PFSK-1 (cell line): ENCODE measurements at regions not wholly inside any gene's neighbourhood (a gene's known extent, or its start where the extent isn't known, plus 50 kb on each side); places are given as distances from the start of the nearest gene placed in this dataset.

ENCODE experiments used
- FOXP2 ChIP-seq: optimal IDR thresholded peaks from 2 replicates; pipeline ENCODE3; 2011; ENCODE audit warnings: borderline replicate concordance, control low read depth, inconsistent platforms; ENCODE audit not compliant: insufficient read depth; ENCODE audit errors: extremely low read length, extremely low read depth
- POLR2AphosphoS5 ChIP-seq: IDR thresholded peaks from 2 replicates; pipeline ENCODE4 v1.6.1; 2012; ENCODE audit warnings: low read depth, mild to moderate bottlenecking, control low read depth, low read length, moderate library complexity
- REST ChIP-seq, 2 experiments: IDR thresholded peaks; 2 replicates each; pipeline versions ENCODE4 v1.6.1 to v1.8.0; 2011 to 2012; ENCODE audit warnings: low read depth in 2 of 2, low read length in 2 of 2, control low read depth in 1 of 2, inconsistent platforms in 1 of 2, mild to moderate bottlenecking in 1 of 2, moderate library complexity in 1 of 2; ENCODE audit not compliant: insufficient read depth in 1 of 2
- SIN3A ChIP-seq: IDR thresholded peaks from 2 replicates; pipeline ENCODE4 v1.6.1; 2012; ENCODE audit warnings: mild to moderate bottlenecking, low read length, moderate library complexity, borderline replicate concordance; ENCODE audit not compliant: insufficient read depth
- TAF1 ChIP-seq: IDR thresholded peaks from 2 replicates; pipeline ENCODE4 v1.6.1; 2012; ENCODE audit warnings: low read length, control low read depth, borderline replicate concordance; ENCODE audit not compliant: insufficient read depth

- no peak for TF ChIP-seq POLR2AphosphoS5
- TF ChIP-seq REST (IDR thresholded peaks at IDR 0.05; ENCODE audit: insufficient read depth in 1 of 2, low read depth in 2 of 2, low read length in 2 of 2), result no peak
- TF ChIP-seq SIN3A, result no peak
- TF ChIP-seq TAF1, result no peak
- no peak for TF ChIP-seq FOXP2
Observed at GRCh38 chr12:105672121-105672975, 341.9 kb downstream of the C12orf75 start.

- no peak for TF ChIP-seq FOXP2
- TF ChIP-seq SIN3A, result no peak
- no peak for TF ChIP-seq TAF1
- TF ChIP-seq REST (IDR thresholded peaks at IDR 0.05; ENCODE audit: insufficient read depth in 1 of 2, low read depth in 2 of 2, low read length in 2 of 2), result no peak
- TF ChIP-seq POLR2AphosphoS5, result no peak
Observed at GRCh38 chr12:105674871-105675699, 344.6 kb downstream of the C12orf75 start.

- no peak for TF ChIP-seq POLR2AphosphoS5
- TF ChIP-seq FOXP2, result no peak
- TF ChIP-seq TAF1, result no peak
- TF ChIP-seq SIN3A, result no peak
- no peak for TF ChIP-seq REST (IDR thresholded peaks at IDR 0.05; ENCODE audit: insufficient read depth in 1 of 2, low read depth in 2 of 2, low read length in 2 of 2)
Observed at GRCh38 chr12:105676694-105677093, 346.2 kb downstream of the C12orf75 start.

- TF ChIP-seq SIN3A, result no peak
- TF ChIP-seq POLR2AphosphoS5, result no peak
- TF ChIP-seq FOXP2, result no peak
- no peak for TF ChIP-seq REST (IDR thresholded peaks at IDR 0.05; ENCODE audit: insufficient read depth in 1 of 2, low read depth in 2 of 2, low read length in 2 of 2)
- TF ChIP-seq TAF1, result no peak
Observed at GRCh38 chr12:105677672-105678071, 347.2 kb downstream of the C12orf75 start.
